Esophagus (tissue), 2 donors: ENCODE measurements at regions not wholly inside any gene's neighbourhood (a gene's known extent, or its start where the extent isn't known, plus 50 kb on each side); places are given as distances from the start of the nearest gene placed in this dataset.
"Not testable (repeated sequence)": the region's sequence is repeated elsewhere in the genome, so short reads cannot be mapped to it uniquely, and the experiment has no call there.

ENCODE experiments used
- H3K27ac ChIP-seq, 2 donors: one replicate each; pipeline ENCODE4 v1.5.1; 2013; ENCODE audit warnings: low read depth in 2 of 2, mild to moderate bottlenecking in 2 of 2, inconsistent platforms in 1 of 2, low read length in 1 of 2, moderate library complexity in 1 of 2
- H3K27me3 ChIP-seq, 2 donors: one replicate each; pipeline ENCODE4 v1.6.1; 2013; ENCODE audit warnings: low read length in 2 of 2, control low read depth in 1 of 2, mild to moderate bottlenecking in 1 of 2; ENCODE audit not compliant: insufficient read depth in 2 of 2, control insufficient read depth in 1 of 2
- H3K36me3 ChIP-seq, 2 donors: one replicate each; pipeline ENCODE4 v1.6.1; 2013; ENCODE audit warnings: low read length in 1 of 2; ENCODE audit not compliant: control insufficient read depth in 2 of 2, insufficient read depth in 2 of 2
- H3K4me1 ChIP-seq, 2 donors: one replicate each; pipeline ENCODE4 v1.6.1; 2013; ENCODE audit warnings: low read length in 1 of 2; ENCODE audit not compliant: control insufficient read depth in 2 of 2, insufficient read depth in 2 of 2
- H3K4me3 ChIP-seq, 2 donors: one replicate each; pipeline ENCODE4 v1.5.1; 2013; ENCODE audit warnings: low read length in 2 of 2, mild to moderate bottlenecking in 2 of 2, low read depth in 1 of 2, moderate library complexity in 1 of 2
- H3K9me3 ChIP-seq, 2 donors: one replicate each; pipeline ENCODE4 v1.6.1; 2013; ENCODE audit warnings: mild to moderate bottlenecking in 2 of 2, low read depth in 1 of 2, low read length in 1 of 2, moderate library complexity in 1 of 2; ENCODE audit not compliant: control insufficient read depth in 2 of 2, insufficient read depth in 1 of 2
- WGBS, 2 donors: extraction: QIAGEN DNeasy Blood & Tissue Kit; methylation state at CpG; one replicate each; pipeline ENCODE4 v1.1.7; 2013; 5-methylcytosine and 5-hydroxymethylcytosine counted together
- donor health status: healthy with polysubstance abuse.
- donor health status: Bipolar disorder and iron deficiency.

DNA sequence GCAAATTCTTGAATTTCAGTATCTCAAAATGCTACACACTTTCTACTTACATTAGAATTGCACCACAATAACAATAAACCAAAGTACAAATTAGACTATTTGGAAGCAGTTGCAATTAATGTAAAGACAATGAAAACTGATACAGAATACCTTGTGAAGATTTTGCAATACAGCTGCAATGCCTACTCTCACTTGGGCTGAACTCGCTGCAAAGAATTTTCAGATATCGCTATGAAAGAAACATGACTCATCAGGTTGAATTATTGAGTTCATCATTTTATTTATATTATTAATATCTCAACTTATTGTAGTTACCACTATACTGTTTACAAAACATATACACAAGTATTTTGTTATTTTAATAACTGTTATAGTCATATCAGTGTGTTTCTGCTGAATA is 108.0 kb upstream of the TMTC2 start:
- H3K9me3 ChIP-seq, result no peaks in the 10 kb centered on the region
- H3K27me3 ChIP-seq, result no peaks in the 10 kb centered on the region
- H3K36me3 ChIP-seq, result no peaks in the 10 kb centered on the region
- 94 to 96% methylated on average over 2 of the region's 2 CpGs for WGBS, 2 donors
- H3K4me3 ChIP-seq, result no peak overlapping the region
- no peak overlapping the region for H3K27ac ChIP-seq
- H3K4me1 ChIP-seq, result no peaks in the 10 kb centered on the region

DNA sequence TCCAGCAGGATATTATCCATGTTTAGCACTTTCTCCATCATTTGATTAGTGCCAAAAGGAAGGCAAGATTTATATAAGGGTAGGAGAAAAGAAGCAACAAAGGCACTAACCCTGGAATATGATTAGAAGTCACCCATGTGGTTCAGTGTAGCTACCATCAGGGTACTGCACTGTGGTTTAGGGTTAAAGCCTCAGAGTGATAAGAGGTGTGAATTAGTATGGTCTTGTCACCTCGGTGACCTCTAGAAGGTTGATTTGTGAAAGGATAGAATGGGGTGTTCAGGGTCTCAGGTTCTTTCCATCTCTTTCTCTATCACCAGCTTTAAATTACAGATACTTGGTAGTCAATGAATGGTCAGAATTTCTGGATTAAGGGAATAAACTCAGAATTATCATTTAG is 103.0 kb upstream of the TMTC2 start:
- 57 to 71% methylated on average over 1 of the region's 1 CpG for WGBS, 2 donors
- H3K36me3 ChIP-seq, result no peaks in the 10 kb centered on the region
- no peaks in the 10 kb centered on the region for H3K9me3 ChIP-seq
- no peaks in the 10 kb centered on the region for H3K27me3 ChIP-seq
- no peaks in the 10 kb centered on the region for H3K4me1 ChIP-seq
- H3K4me3 ChIP-seq, result no peak overlapping the region
- H3K27ac ChIP-seq, result no peak overlapping the region

DNA sequence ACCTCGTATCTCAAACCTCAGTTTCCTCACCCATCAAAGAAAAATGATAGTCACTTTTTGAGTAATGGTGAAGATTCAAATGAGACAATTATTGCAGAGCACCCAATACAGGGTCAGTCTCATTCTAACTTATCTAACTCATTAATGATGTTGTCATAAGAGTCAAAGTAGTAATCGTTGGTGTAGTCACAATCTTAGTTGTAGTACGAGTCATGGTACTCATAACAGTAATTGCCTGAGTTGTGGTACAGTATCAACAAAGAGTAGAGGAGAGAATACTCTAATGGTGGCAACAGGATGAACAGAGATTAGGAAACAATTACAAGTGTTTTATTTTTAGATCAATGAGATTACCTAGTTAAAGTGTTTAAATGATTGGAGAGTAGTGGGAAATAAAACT is 93.6 kb upstream of the TMTC2 start:
- no peaks in the 10 kb centered on the region for H3K9me3 ChIP-seq
- WGBS, 2 donors, result 68 to 73% methylated on average over 3 of the region's 3 CpGs
- H3K4me1 ChIP-seq, result no peaks in the 10 kb centered on the region
- H3K36me3 ChIP-seq, result no peaks in the 10 kb centered on the region
- H3K4me3 ChIP-seq, result no peak overlapping the region
- no peaks in the 10 kb centered on the region for H3K27me3 ChIP-seq
- H3K27ac ChIP-seq, result no peak overlapping the region

DNA sequence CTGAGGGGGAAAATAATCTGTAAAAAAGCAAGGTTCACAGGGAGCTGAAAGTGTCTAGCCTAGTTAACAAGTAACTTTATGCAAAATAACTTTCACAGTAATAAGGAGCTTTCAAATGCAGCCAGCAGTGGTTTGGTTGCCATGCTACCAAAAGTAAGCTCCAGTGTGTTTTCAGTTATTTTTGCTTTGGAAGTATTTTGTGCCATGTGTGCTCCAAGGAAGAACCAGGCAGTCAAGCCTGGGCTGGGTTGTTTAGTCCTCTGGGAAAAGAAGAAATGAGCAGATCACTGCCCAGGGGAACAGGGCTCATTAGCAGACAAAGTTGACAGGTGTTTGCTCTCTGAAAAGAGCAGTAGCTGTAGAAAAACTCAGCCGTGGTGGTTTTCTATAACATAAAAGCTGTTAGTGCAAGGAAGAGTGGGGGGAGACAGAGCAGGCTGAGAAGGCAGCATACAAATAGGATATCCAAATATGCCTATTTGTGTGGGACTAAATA is 92.8 kb upstream of the TMTC2 start:
- WGBS, 2 donors, result 15 to 22% methylated on average over 1 of the region's 1 CpG
- Histone ChIP-seq H3K9me3 (no peaks in the 10 kb centered on the region), H3K27me3 (no peaks in the 10 kb centered on the region), H3K4me3 (no peak overlapping the region), H3K36me3 (no peaks in the 10 kb centered on the region), H3K4me1 (no peaks in the 10 kb centered on the region), H3K27ac (no peak overlapping the region)

DNA sequence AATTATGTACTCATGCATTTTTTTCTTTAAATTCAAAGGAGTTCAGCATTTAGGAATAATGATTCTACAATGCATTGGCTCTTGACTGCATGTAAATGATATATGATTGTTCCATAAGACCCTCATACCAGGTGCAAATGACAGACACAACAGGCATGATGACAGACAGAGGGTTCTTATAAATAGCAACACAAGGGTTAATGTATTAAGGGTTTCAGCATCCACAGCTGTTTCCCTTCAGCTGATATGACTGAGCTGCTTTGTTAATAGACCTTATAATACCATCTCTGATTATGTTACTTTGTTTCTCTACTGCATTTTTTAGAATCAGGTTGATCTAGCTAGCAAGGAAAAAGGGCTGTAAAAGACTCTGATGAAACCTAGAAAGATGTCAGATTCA is 90.8 kb upstream of the TMTC2 start:
- H3K4me1 ChIP-seq, result no peaks in the 10 kb centered on the region
- no peaks in the 10 kb centered on the region for H3K9me3 ChIP-seq
- no peak overlapping the region for H3K27ac ChIP-seq
- H3K27me3 ChIP-seq, result no peaks in the 10 kb centered on the region
- no peak overlapping the region for H3K4me3 ChIP-seq
- no peaks in the 10 kb centered on the region for H3K36me3 ChIP-seq

DNA sequence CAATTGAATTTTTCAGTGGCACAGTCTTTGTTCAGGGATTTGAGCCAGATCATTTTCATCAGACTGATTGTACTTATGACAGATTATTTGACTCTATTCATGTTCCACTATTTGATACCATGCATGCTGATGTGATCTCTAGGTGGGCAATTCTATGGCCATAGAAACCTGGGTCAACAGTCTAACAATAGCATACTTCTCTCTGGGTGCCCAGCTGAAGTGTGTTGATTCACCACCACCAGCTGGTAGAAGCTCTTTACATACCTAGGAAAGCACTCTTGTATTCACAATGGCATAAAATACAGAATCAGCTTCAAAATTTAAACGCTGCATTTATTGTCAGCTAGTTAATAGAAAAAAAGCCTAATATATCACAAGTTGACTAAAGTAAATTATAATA is 90.2 kb upstream of the TMTC2 start:
- Histone ChIP-seq H3K4me3 (no peak overlapping the region), H3K9me3 (no peaks in the 10 kb centered on the region), H3K27me3 (no peaks in the 10 kb centered on the region), H3K27ac (no peak overlapping the region), H3K36me3 (no peaks in the 10 kb centered on the region), H3K4me1 (no peaks in the 10 kb centered on the region)
- WGBS, 2 donors, result 66 to 78% methylated on average over 1 of the region's 1 CpG

DNA sequence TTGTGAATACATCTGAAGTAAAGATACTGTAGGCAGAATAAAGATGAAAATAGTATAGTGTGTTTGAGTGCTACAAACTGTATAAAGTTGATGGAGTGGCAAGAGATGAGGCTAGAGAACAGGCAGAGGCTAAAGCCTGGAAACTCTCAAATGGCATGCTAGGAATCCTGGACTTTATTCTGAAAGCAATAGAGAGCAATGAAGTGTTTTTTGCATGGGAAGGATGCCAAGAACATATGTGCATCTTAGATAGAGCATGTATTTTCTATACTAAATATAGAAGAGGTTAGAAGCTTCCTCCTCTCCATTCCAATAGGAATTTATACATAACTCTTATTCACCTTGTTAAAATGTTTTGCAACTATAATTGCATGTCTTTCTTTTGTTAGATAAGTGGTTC is 86.3 kb upstream of the TMTC2 start:
- Histone ChIP-seq H3K36me3 (no peaks in the 10 kb centered on the region), H3K9me3 (no peaks in the 10 kb centered on the region), H3K4me3 (no peak overlapping the region), H3K27ac (no peak overlapping the region), H3K4me1 (no peaks in the 10 kb centered on the region), H3K27me3 (no peaks in the 10 kb centered on the region)

DNA sequence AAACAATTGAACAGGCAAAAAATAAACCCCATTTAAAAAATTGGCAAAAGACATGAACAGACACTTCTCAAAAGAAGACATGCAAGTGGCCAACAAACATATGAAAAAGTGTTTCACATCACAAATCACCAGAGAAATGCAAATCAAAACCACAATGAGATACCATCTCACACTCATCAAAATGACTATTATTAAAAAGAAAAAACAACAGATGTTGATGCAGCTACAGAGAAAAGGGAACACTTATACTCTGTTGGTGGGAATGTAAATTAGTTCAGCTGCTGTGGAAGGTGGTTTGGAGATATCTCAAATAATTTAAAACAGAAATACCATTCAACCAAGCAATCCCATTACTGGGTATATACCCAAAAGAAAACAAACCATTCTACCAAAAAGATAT is 83.1 kb upstream of the TMTC2 start:
- H3K27ac ChIP-seq, H3K4me3 ChIP-seq, H3K9me3 ChIP-seq, H3K36me3 ChIP-seq, H3K27me3 ChIP-seq, H3K4me1 ChIP-seq: not testable (repeated sequence)

DNA sequence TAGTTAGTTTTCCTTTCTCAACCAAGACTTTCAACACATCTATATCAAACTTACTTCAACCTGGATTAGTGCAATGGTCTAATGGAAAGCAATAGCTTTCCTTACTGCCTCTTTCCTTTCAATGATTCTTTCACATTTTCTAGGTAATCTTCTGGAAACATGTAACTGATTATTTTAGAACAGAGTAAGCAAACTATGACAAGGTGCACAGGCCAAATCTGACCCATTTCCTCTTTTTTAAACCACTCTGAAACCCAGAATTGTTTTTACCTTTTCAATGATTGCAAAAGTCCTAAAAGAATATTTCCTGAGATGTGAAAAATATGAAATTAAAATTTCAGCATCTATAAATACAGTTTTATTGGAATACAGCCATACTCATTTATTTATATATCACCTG is 81.6 kb upstream of the TMTC2 start:
- Histone ChIP-seq H3K4me1 (no peaks in the 10 kb centered on the region), H3K27me3 (no peaks in the 10 kb centered on the region), H3K4me3 (no peak overlapping the region), H3K27ac (no peak overlapping the region), H3K9me3 (no peaks in the 10 kb centered on the region), H3K36me3 (no peaks in the 10 kb centered on the region)

DNA sequence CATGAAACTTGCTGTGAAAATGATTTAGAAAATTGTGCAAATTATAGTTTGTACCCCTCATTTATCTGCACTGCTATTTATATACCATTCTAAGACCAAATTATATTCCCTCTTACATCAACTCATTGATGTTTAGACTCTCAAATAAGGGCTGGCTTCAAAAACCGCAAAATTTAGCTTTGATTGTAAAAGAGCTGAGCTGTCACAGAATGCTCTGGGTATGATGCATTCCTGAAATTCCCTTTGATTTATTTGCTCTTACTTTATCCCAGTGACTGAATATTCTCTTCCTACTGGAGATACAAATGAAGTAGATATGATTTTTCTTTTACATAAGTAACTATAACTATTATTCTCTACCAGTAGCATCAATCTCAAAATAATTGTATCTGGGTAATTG is 78.0 kb upstream of the TMTC2 start:
- Histone ChIP-seq H3K36me3 (no peaks in the 10 kb centered on the region), H3K9me3 (no peaks in the 10 kb centered on the region), H3K27ac (no peak overlapping the region), H3K4me1 (no peaks in the 10 kb centered on the region), H3K4me3 (no peak overlapping the region), H3K27me3 (no peaks in the 10 kb centered on the region)
- WGBS, 2 donors, result 41 to 65% methylated on average over 1 of the region's 1 CpG
